Chondrocyte (in vitro differentiated cells): ENCODE measurements at regions not wholly inside any gene's neighbourhood (a gene's known extent, or its start where the extent isn't known, plus 50 kb on each side); places are given as distances from the start of the nearest gene placed in this dataset.

Experiments
- DNase-seq: peaks from one replicate; pipeline ENCODE4 v3.0.0; 2021; ENCODE audit warnings: mixed read lengths, low spot score
- H3K27ac Mint-ChIP-seq: one replicate; pipeline ENCODE4 v1.8.0; 2021; ENCODE audit warnings: mild to moderate bottlenecking, moderate library complexity, mixed read lengths; ENCODE audit not compliant: unreplicated experiment
- H3K27me3 Mint-ChIP-seq: 2 replicates; pipeline ENCODE4 v1.8.0; 2021; ENCODE audit warnings: low read depth, mixed read lengths
- H3K36me3 Mint-ChIP-seq: 2 replicates; pipeline ENCODE4 v1.8.0; 2021; ENCODE audit warnings: low read depth, mixed read lengths
- H3K4me1 Mint-ChIP-seq: 2 replicates; pipeline ENCODE4 v1.8.0; 2021; ENCODE audit warnings: low read depth, mild to moderate bottlenecking, mixed read lengths
- H3K4me3 Mint-ChIP-seq: one replicate; pipeline ENCODE4 v1.8.0; 2021; ENCODE audit warnings: mild to moderate bottlenecking, moderate library complexity, mixed read lengths; ENCODE audit not compliant: unreplicated experiment
- H3K9me3 Mint-ChIP-seq: 2 replicates; pipeline ENCODE4 v1.8.0; 2021; ENCODE audit warnings: low read depth, mixed read lengths
- CTCF ChIP-seq: fragments of 200-600 bp; sonication (generic); IDR thresholded peaks from 2 replicates; pipeline ENCODE4 v1.5.0; 2021; ENCODE audit warnings: antibody characterized with exemption, mild to moderate bottlenecking, moderate library complexity

DNA sequence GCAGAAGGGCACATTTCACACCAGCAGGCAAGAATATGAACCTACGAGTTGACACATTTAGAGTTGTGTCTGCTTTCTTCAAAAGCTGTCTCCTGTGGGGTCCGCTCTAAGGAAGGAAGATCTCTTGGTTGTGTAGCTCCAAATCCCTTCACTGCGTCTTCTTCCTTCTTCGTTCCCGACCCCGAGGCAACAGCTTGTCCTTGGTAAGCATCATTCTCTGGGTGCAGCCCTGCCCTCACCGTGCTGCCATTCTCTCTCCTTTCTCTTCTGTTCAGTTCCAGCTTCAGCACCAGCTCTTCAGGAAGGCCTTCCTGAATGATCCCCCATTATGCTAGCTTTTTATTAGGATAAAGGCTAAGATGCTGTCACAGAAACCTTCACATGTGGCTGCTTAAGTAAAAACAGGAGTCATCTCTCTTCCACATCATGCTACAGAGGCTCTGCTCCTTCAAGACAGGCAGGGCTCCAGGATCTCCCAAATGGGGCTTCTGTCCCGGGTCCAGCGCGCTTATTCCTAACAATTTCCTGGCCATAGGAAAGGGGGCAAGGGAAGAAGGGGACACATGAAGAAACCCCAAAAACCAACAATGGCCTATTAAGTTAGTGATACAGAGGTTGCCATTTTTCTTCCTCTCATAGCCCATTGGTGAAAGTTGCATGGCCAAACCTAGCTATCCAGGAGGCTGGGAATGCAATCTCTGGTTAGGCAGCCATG, 52.2 kb upstream of the SHH start:
- DNase-seq = peak; percentile 25
- Mint-ChIP-seq H3K36me3 (no peaks in the 10 kb centered on the region), H3K4me1 (peaks cover 3% of the 10 kb centered on the region), H3K27me3 (peaks cover 37% of the 10 kb centered on the region), H3K9me3 (peaks cover 4% of the 10 kb centered on the region), H3K4me3 (no peak overlapping the region), H3K27ac (no peak overlapping the region)
- no peak for TF ChIP-seq CTCF

- H3K9me3 Mint-ChIP-seq = peaks cover under 1% of the 10 kb centered on the region
- no peaks in the 10 kb centered on the region for H3K36me3 Mint-ChIP-seq
- H3K4me1 Mint-ChIP-seq = peaks cover 3% of the 10 kb centered on the region
- no peak overlapping the region for H3K4me3 Mint-ChIP-seq
- no peak overlapping the region for H3K27ac Mint-ChIP-seq
- H3K27me3 Mint-ChIP-seq = peaks cover 37% of the 10 kb centered on the region
- TF ChIP-seq CTCF = no peak
- DNase-seq = peak; percentile 86
Measured at GRCh38 chr7:155863721-155864151, 51.5 kb upstream of the SHH start.

DNA sequence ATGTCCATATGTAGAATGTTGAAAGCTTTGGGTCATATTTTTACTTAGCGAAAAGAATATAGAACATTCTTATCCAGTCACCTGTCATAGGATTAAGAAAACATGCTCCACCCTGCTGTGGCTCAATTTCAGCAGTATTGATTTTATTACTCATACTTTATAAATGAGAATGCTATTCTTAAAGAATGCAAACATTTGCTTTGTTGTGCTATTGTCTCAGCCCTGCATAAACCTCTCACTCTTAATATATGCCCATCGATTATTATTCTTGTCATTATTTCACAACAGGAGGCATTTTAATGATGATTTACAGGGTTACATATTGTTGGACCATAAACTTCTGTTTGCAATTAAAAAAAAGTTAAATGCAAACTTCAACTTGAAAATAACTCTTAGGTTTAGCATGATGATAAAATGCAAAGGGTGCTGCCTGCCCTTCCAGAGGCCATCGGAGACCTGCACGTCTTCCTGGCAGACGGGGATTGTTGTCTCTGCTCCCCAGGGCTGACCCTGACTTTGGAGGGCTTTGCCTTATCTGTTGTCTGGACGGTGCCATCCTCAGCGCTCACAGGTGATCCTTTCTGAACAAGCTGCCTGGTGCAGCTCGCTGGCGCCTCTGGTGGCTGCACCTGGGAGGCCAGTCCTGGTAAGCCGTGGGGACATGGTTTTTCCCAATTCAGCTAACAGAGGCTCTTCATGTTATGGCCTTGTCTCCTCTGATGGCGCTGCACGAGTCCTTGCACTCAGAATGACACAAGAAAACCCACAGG, 50.0 kb upstream of the SHH start:
- Mint-ChIP-seq H3K4me1 (peaks cover 3% of the 10 kb centered on the region), H3K4me3 (no peak overlapping the region), H3K27me3 (peaks cover 26% of the 10 kb centered on the region), H3K9me3 (no peaks in the 10 kb centered on the region), H3K36me3 (no peaks in the 10 kb centered on the region), H3K27ac (no peak overlapping the region)
- peak; percentile 38 for TF ChIP-seq CTCF
- DNase-seq = no peak
